ENCODE measurements at regions not wholly inside any gene's neighbourhood (a gene's known extent, or its start where the extent isn't known, plus 50 kb on each side); places are given as distances from the start of the nearest gene placed in this dataset.

- Histone ChIP-seq H3K36me3 (ENCODE audit: control insufficient read depth in 1 of 2, insufficient read depth in 2 of 2, low read length in 2 of 2) (no peaks in the 10 kb centered on the region), H3K4me3 (ENCODE audit: low read depth in 1 of 2, low read length in 2 of 2) (no peak overlapping the region), H3K9me3 (ENCODE audit: control insufficient read depth in 1 of 2, low read length in 2 of 2) (no peaks in the 10 kb centered on the region), H3K4me1 (ENCODE audit: control insufficient read depth in 1 of 2, insufficient read depth in 2 of 2, low read length in 2 of 2) (no peaks in the 10 kb centered on the region), H3K27ac (ENCODE audit: low read length) (no peak overlapping the region), H3K27me3 (ENCODE audit: low read depth, low read length) (no peaks in the 10 kb centered on the region)
Observed at GRCh38 chr18:24819141-24819890, 358.9 kb downstream of the HRH4 start.

- Histone ChIP-seq H3K4me1 (ENCODE audit: control insufficient read depth in 1 of 2, insufficient read depth in 2 of 2, low read length in 2 of 2) (no peaks in the 10 kb centered on the region), H3K27ac (ENCODE audit: low read length) (no peak overlapping the region), H3K4me3 (ENCODE audit: low read depth in 1 of 2, low read length in 2 of 2) (no peak overlapping the region), H3K9me3 (ENCODE audit: control insufficient read depth in 1 of 2, low read length in 2 of 2) (no peaks in the 10 kb centered on the region), H3K36me3 (ENCODE audit: control insufficient read depth in 1 of 2, insufficient read depth in 2 of 2, low read length in 2 of 2) (no peaks in the 10 kb centered on the region), H3K27me3 (ENCODE audit: low read depth, low read length) (no peaks in the 10 kb centered on the region)
Observed at GRCh38 chr18:24825397-24825796, 365.0 kb downstream of the HRH4 start.

- Histone ChIP-seq H3K4me1 (ENCODE audit: control insufficient read depth in 1 of 2, insufficient read depth in 2 of 2, low read length in 2 of 2) (no peaks in the 10 kb centered on the region), H3K4me3 (ENCODE audit: low read depth in 1 of 2, low read length in 2 of 2) (no peak overlapping the region)
Observed at GRCh38 chr18:24826605-24827004, 366.2 kb downstream of the HRH4 start.

GRCh38 chr18:24827501-24827900, 367.1 kb downstream of the HRH4 start:
- Histone ChIP-seq H3K9me3 (ENCODE audit: control insufficient read depth in 1 of 2, low read length in 2 of 2) (no peaks in the 10 kb centered on the region), H3K4me3 (ENCODE audit: low read depth in 1 of 2, low read length in 2 of 2) (no peak overlapping the region), H3K4me1 (ENCODE audit: control insufficient read depth in 1 of 2, insufficient read depth in 2 of 2, low read length in 2 of 2) (no peaks in the 10 kb centered on the region), H3K27me3 (ENCODE audit: low read depth, low read length) (no peaks in the 10 kb centered on the region), H3K36me3 (ENCODE audit: control insufficient read depth in 1 of 2, insufficient read depth in 2 of 2, low read length in 2 of 2) (no peaks in the 10 kb centered on the region), H3K27ac (ENCODE audit: low read length) (no peak overlapping the region)

More at GRCh38 chr18:24826605-24827004, 366.2 kb downstream of the HRH4 start:
- Histone ChIP-seq H3K36me3 (ENCODE audit: control insufficient read depth in 1 of 2, insufficient read depth in 2 of 2, low read length in 2 of 2) (no peaks in the 10 kb centered on the region), H3K27ac (ENCODE audit: low read length) (no peak overlapping the region), H3K9me3 (ENCODE audit: control insufficient read depth in 1 of 2, low read length in 2 of 2) (no peaks in the 10 kb centered on the region), H3K27me3 (ENCODE audit: low read depth, low read length) (no peaks in the 10 kb centered on the region)

- H3K27ac ChIP-seq (ENCODE audit: low read length) = no peak overlapping the region
- H3K27me3 ChIP-seq (ENCODE audit: low read depth, low read length) = no peaks in the 10 kb centered on the region
- no peaks in the 10 kb centered on the region for H3K36me3 ChIP-seq (ENCODE audit: control insufficient read depth in 1 of 2, insufficient read depth in 2 of 2, low read length in 2 of 2)
- H3K9me3 ChIP-seq (ENCODE audit: control insufficient read depth in 1 of 2, low read length in 2 of 2) = no peaks in the 10 kb centered on the region
- no peak overlapping the region for H3K4me3 ChIP-seq (ENCODE audit: low read depth in 1 of 2, low read length in 2 of 2)
- no peaks in the 10 kb centered on the region for H3K4me1 ChIP-seq (ENCODE audit: control insufficient read depth in 1 of 2, insufficient read depth in 2 of 2, low read length in 2 of 2)
Observed at GRCh38 chr18:24831081-24831480, 370.6 kb downstream of the HRH4 start.

- Histone ChIP-seq H3K4me1 (ENCODE audit: control insufficient read depth in 1 of 2, insufficient read depth in 2 of 2, low read length in 2 of 2) (no peaks in the 10 kb centered on the region), H3K27ac (ENCODE audit: low read length) (no peak overlapping the region), H3K4me3 (ENCODE audit: low read depth in 1 of 2, low read length in 2 of 2) (no peak overlapping the region), H3K36me3 (ENCODE audit: control insufficient read depth in 1 of 2, insufficient read depth in 2 of 2, low read length in 2 of 2) (no peaks in the 10 kb centered on the region), H3K9me3 (ENCODE audit: control insufficient read depth in 1 of 2, low read length in 2 of 2) (no peaks in the 10 kb centered on the region), H3K27me3 (ENCODE audit: low read depth, low read length) (no peaks in the 10 kb centered on the region)
Observed at GRCh38 chr18:24831871-24832665, 371.6 kb downstream of the HRH4 start.

GRCh38 chr18:24835751-24836150, 375.3 kb downstream of the HRH4 start:
- H3K9me3 ChIP-seq (ENCODE audit: control insufficient read depth in 1 of 2, low read length in 2 of 2) = no peaks in the 10 kb centered on the region

GRCh38 chr18:24837066-24837465, 376.6 kb downstream of the HRH4 start:
- Histone ChIP-seq H3K27me3 (ENCODE audit: low read depth, low read length) (no peaks in the 10 kb centered on the region), H3K4me1 (ENCODE audit: control insufficient read depth in 1 of 2, insufficient read depth in 2 of 2, low read length in 2 of 2) (no peaks in the 10 kb centered on the region), H3K4me3 (ENCODE audit: low read depth in 1 of 2, low read length in 2 of 2) (no peak overlapping the region), H3K27ac (ENCODE audit: low read length) (no peak overlapping the region), H3K9me3 (ENCODE audit: control insufficient read depth in 1 of 2, low read length in 2 of 2) (no peaks in the 10 kb centered on the region), H3K36me3 (ENCODE audit: control insufficient read depth in 1 of 2, insufficient read depth in 2 of 2, low read length in 2 of 2) (no peaks in the 10 kb centered on the region)

More at GRCh38 chr18:24835751-24836150, 375.3 kb downstream of the HRH4 start:
- no peak overlapping the region for H3K27ac ChIP-seq (ENCODE audit: low read length)
- no peak overlapping the region for H3K4me3 ChIP-seq (ENCODE audit: low read depth in 1 of 2, low read length in 2 of 2)
- no peaks in the 10 kb centered on the region for H3K4me1 ChIP-seq (ENCODE audit: control insufficient read depth in 1 of 2, insufficient read depth in 2 of 2, low read length in 2 of 2)
- H3K27me3 ChIP-seq (ENCODE audit: low read depth, low read length) = no peaks in the 10 kb centered on the region
- no peaks in the 10 kb centered on the region for H3K36me3 ChIP-seq (ENCODE audit: control insufficient read depth in 1 of 2, insufficient read depth in 2 of 2, low read length in 2 of 2)

- no peaks in the 10 kb centered on the region for H3K4me1 ChIP-seq (ENCODE audit: control insufficient read depth in 1 of 2, insufficient read depth in 2 of 2, low read length in 2 of 2)
- no peaks in the 10 kb centered on the region for H3K27me3 ChIP-seq (ENCODE audit: low read depth, low read length)
- no peak overlapping the region for H3K4me3 ChIP-seq (ENCODE audit: low read depth in 1 of 2, low read length in 2 of 2)
- no peak overlapping the region for H3K27ac ChIP-seq (ENCODE audit: low read length)
- no peaks in the 10 kb centered on the region for H3K36me3 ChIP-seq (ENCODE audit: control insufficient read depth in 1 of 2, insufficient read depth in 2 of 2, low read length in 2 of 2)
- H3K9me3 ChIP-seq (ENCODE audit: control insufficient read depth in 1 of 2, low read length in 2 of 2) = no peaks in the 10 kb centered on the region
Observed at GRCh38 chr18:24840051-24840450, 379.6 kb downstream of the HRH4 start.

GRCh38 chr18:24840640-24841039, 380.2 kb downstream of the HRH4 start:
- no peaks in the 10 kb centered on the region for H3K36me3 ChIP-seq (ENCODE audit: control insufficient read depth in 1 of 2, insufficient read depth in 2 of 2, low read length in 2 of 2)
- no peaks in the 10 kb centered on the region for H3K9me3 ChIP-seq (ENCODE audit: control insufficient read depth in 1 of 2, low read length in 2 of 2)
- H3K27ac ChIP-seq (ENCODE audit: low read length) = no peak overlapping the region
- H3K27me3 ChIP-seq (ENCODE audit: low read depth, low read length) = no peaks in the 10 kb centered on the region
- H3K4me3 ChIP-seq (ENCODE audit: low read depth in 1 of 2, low read length in 2 of 2) = no peak overlapping the region
- no peaks in the 10 kb centered on the region for H3K4me1 ChIP-seq (ENCODE audit: control insufficient read depth in 1 of 2, insufficient read depth in 2 of 2, low read length in 2 of 2)

- Histone ChIP-seq H3K36me3 (ENCODE audit: control insufficient read depth in 1 of 2, insufficient read depth in 2 of 2, low read length in 2 of 2) (no peaks in the 10 kb centered on the region), H3K4me1 (ENCODE audit: control insufficient read depth in 1 of 2, insufficient read depth in 2 of 2, low read length in 2 of 2) (no peaks in the 10 kb centered on the region), H3K27ac (ENCODE audit: low read length) (no peak overlapping the region), H3K27me3 (ENCODE audit: low read depth, low read length) (no peaks in the 10 kb centered on the region), H3K9me3 (ENCODE audit: control insufficient read depth in 1 of 2, low read length in 2 of 2) (no peaks in the 10 kb centered on the region), H3K4me3 (ENCODE audit: low read depth in 1 of 2, low read length in 2 of 2) (no peak overlapping the region)
Observed at GRCh38 chr18:24841536-24841935, 381.1 kb downstream of the HRH4 start.

Measured in muscle layer of duodenum (tissue), 2 donors.